ENCODE measurements at regions not wholly inside any gene's neighbourhood (a gene's known extent, or its start where the extent isn't known, plus 50 kb on each side); places are given as distances from the start of the nearest gene placed in this dataset.

DNA sequence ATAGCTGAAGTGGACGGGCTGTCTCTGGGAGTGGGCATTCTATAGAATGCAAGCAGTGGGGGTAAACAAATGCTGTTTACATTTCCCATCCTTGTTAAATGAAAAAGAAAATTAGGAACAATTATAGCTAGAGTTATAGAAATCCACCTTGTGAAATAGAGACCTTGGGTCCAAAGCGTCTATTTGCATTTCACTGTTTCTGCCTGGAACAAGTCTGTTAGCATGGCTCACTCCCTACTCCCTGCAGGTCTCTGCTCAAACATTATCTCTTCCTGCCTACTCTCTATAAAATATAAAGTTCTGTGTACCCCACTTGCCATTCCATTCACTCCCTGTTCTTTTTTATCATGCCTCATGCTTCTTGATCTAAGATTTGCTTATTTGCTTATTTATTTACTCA lies 975.7 kb upstream of the WWC1 start:
- Histone ChIP-seq H3K4me3 (ENCODE audit: low read depth in 1 of 5, low read length in 5 of 5) (no peak overlapping the region), H3K27ac (ENCODE audit: low read depth, low read length) (no peak overlapping the region), H3K9ac (ENCODE audit: low read length in 5 of 5) (no peak overlapping the region), H3K27me3 (ENCODE audit: control insufficient read depth in 5 of 5, insufficient read depth in 4 of 5, low read length in 5 of 5) (no peaks in the 10 kb centered on the region), H3K36me3 (ENCODE audit: control insufficient read depth in 5 of 5, insufficient read depth in 5 of 5, low read length in 5 of 5) (no peaks in the 10 kb centered on the region), H3K9me3 (ENCODE audit: control insufficient read depth in 5 of 5, low read length in 5 of 5) (peaks cover 0 to 5% (median 0%) of the 10 kb centered on the region in 5 donors), H3K4me1 (ENCODE audit: control insufficient read depth in 5 of 5, insufficient read depth in 5 of 5, low read length in 5 of 5) (no peaks in the 10 kb centered on the region)

DNA sequence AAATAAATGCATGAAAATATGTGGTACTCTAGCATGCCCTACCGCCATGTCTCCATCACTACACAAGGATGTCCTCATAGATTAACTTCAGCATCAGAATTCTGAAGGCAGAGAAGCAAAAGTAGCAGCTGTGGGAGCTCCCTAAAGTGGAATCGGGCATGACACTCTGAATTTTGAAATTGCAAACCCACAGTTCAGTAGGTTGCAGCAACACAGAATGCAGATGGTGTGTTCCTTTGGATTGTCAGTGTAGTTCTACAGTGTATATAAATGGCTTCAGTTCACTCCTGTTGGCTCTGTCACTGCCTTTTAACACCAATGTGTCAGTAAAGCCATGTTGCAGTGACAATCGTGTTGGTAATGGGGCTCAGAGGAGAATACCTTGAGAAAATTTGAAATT lies 973.6 kb upstream of the WWC1 start:
- Histone ChIP-seq H3K9ac (ENCODE audit: low read length in 5 of 5) (no peak overlapping the region), H3K4me1 (ENCODE audit: control insufficient read depth in 5 of 5, insufficient read depth in 5 of 5, low read length in 5 of 5) (no peaks in the 10 kb centered on the region), H3K36me3 (ENCODE audit: control insufficient read depth in 5 of 5, insufficient read depth in 5 of 5, low read length in 5 of 5) (no peaks in the 10 kb centered on the region), H3K27ac (ENCODE audit: low read depth, low read length) (no peak overlapping the region), H3K4me3 (ENCODE audit: low read depth in 1 of 5, low read length in 5 of 5) (no peak overlapping the region), H3K27me3 (ENCODE audit: control insufficient read depth in 5 of 5, insufficient read depth in 4 of 5, low read length in 5 of 5) (no peaks in the 10 kb centered on the region), H3K9me3 (ENCODE audit: control insufficient read depth in 5 of 5, low read length in 5 of 5) (peaks cover 0 to 5% (median 0%) of the 10 kb centered on the region in 5 donors)

DNA sequence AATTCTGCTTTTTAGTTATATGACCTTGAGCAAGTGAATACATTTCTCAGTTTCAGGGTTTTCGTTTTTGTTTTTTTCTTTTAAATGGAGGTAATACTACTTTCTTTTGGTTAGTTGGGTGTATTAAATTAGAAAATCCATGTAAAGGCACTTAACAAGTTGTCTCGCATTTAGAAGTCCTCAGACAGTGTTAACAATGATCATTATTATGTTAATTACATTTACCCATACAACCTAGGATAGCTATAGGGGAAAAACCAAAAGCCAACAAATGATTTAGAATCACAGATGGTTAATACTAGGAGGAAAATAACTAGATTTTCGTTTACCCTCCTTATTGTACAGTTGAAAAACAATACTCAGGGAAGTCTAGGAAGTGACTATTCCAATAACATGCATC lies 972.2 kb upstream of the WWC1 start:
- Histone ChIP-seq H3K36me3 (ENCODE audit: control insufficient read depth in 5 of 5, insufficient read depth in 5 of 5, low read length in 5 of 5) (no peaks in the 10 kb centered on the region), H3K4me3 (ENCODE audit: low read depth in 1 of 5, low read length in 5 of 5) (no peak overlapping the region), H3K27me3 (ENCODE audit: control insufficient read depth in 5 of 5, insufficient read depth in 4 of 5, low read length in 5 of 5) (no peaks in the 10 kb centered on the region), H3K27ac (ENCODE audit: low read depth, low read length) (no peak overlapping the region), H3K9ac (ENCODE audit: low read length in 5 of 5) (no peak overlapping the region), H3K4me1 (ENCODE audit: control insufficient read depth in 5 of 5, insufficient read depth in 5 of 5, low read length in 5 of 5) (no peaks in the 10 kb centered on the region), H3K9me3 (ENCODE audit: control insufficient read depth in 5 of 5, low read length in 5 of 5) (peaks cover 0 to 5% (median 0%) of the 10 kb centered on the region in 5 donors)

DNA sequence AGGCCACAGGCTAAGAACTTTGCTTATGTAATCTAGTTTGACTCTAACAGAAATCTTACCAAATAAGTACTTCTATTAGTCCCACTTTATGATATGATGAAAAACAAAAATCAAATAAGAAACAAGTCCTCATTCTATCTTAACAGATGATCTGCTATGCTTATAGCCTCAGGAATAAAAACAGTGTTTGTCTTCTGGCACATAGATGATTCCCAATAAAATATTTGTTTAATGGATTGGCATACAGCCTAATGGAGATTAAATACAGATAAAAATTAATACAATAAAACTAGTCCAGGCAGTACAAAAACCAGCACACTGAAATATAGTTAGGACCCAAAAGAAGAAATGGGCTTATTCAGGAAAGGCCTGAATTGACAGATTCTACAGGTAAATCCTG lies 971.4 kb upstream of the WWC1 start:
- H3K4me3 ChIP-seq (ENCODE audit: low read depth in 1 of 5, low read length in 5 of 5): no peak overlapping the region
- H3K36me3 ChIP-seq (ENCODE audit: control insufficient read depth in 5 of 5, insufficient read depth in 5 of 5, low read length in 5 of 5): no peaks in the 10 kb centered on the region
- H3K27ac ChIP-seq (ENCODE audit: low read depth, low read length): no peak overlapping the region
- H3K27me3 ChIP-seq (ENCODE audit: control insufficient read depth in 5 of 5, insufficient read depth in 4 of 5, low read length in 5 of 5): no peaks in the 10 kb centered on the region
- no peaks in the 10 kb centered on the region for H3K4me1 ChIP-seq (ENCODE audit: control insufficient read depth in 5 of 5, insufficient read depth in 5 of 5, low read length in 5 of 5)
- peaks cover 0 to 5% (median 0%) of the 10 kb centered on the region in 5 donors for H3K9me3 ChIP-seq (ENCODE audit: control insufficient read depth in 5 of 5, low read length in 5 of 5)
- no peak overlapping the region for H3K9ac ChIP-seq (ENCODE audit: low read length in 5 of 5)

DNA sequence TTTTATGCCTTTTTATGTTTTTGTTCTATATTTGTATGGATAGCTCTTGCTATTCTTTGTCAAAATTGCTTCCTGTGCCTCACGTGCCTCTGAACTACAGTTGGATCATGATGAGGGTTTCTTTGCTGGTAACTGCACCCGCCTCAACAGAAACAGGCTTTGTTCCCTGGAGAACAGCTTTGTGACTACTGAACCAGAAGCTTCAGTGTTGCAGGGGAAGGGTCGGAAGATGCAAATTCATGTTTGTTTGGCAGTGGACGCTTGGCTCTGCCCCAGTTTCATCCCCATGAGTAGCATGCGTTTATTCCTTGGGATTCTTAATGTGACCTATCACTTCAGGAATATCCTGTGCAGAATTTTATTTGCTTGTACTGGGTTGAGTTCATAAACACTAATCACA lies 959.1 kb upstream of the WWC1 start:
- H3K4me3 ChIP-seq (ENCODE audit: low read depth in 1 of 5, low read length in 5 of 5): no peak overlapping the region
- H3K27ac ChIP-seq (ENCODE audit: low read depth, low read length): no peak overlapping the region
- H3K9me3 ChIP-seq (ENCODE audit: control insufficient read depth in 5 of 5, low read length in 5 of 5): no peaks in the 10 kb centered on the region
- no peaks in the 10 kb centered on the region for H3K36me3 ChIP-seq (ENCODE audit: control insufficient read depth in 5 of 5, insufficient read depth in 5 of 5, low read length in 5 of 5)
- H3K9ac ChIP-seq (ENCODE audit: low read length in 5 of 5): no peak overlapping the region
- H3K4me1 ChIP-seq (ENCODE audit: control insufficient read depth in 5 of 5, insufficient read depth in 5 of 5, low read length in 5 of 5): no peaks in the 10 kb centered on the region
- no peaks in the 10 kb centered on the region for H3K27me3 ChIP-seq (ENCODE audit: control insufficient read depth in 5 of 5, insufficient read depth in 4 of 5, low read length in 5 of 5)

DNA sequence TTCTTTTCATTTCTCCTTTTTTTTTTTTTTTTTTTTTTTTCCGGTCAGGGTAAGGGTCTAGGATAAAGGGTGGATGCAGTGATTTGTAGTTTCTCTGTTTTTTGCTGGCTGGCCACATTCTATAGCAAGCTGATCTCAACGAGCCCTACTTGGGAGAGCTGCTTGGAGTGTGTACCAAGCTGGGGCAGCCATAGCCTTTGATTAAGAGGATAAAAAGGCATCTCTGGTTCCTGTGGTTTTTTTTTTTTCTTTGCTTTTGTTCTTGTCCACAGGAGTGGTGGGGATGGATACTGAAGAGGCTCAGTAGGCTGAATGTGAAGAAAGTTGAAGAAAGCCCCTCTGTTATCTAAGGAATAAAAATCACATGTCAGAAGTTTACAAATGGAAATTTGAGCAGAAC lies 955.3 kb upstream of the WWC1 start:
- no peak overlapping the region for H3K9ac ChIP-seq (ENCODE audit: low read length in 5 of 5)
- no peak overlapping the region for H3K27ac ChIP-seq (ENCODE audit: low read depth, low read length)
- no peaks in the 10 kb centered on the region for H3K9me3 ChIP-seq (ENCODE audit: control insufficient read depth in 5 of 5, low read length in 5 of 5)
- no peak overlapping the region for H3K4me3 ChIP-seq (ENCODE audit: low read depth in 1 of 5, low read length in 5 of 5)
- no peaks in the 10 kb centered on the region for H3K36me3 ChIP-seq (ENCODE audit: control insufficient read depth in 5 of 5, insufficient read depth in 5 of 5, low read length in 5 of 5)
- no peaks in the 10 kb centered on the region for H3K27me3 ChIP-seq (ENCODE audit: control insufficient read depth in 5 of 5, insufficient read depth in 4 of 5, low read length in 5 of 5)
- no peaks in the 10 kb centered on the region for H3K4me1 ChIP-seq (ENCODE audit: control insufficient read depth in 5 of 5, insufficient read depth in 5 of 5, low read length in 5 of 5)

DNA sequence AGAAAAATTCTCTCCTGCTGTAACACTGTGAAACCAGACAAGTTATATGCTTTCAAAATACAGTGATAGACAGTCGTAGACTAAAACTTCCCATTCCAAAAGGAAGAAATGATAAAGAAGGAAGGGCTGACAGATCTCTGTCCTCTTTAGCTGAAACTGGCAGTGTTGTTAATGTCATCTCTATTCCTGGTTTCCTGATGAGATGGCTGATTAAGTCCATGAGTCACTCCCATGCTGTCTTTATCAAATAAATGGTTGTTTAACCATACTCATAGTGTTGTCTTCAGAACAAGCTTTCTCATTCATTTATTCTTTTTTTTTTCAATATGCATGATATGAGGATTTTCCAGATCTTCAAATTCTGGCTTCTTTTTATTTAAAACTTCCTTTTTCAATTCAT lies 952.2 kb upstream of the WWC1 start:
- H3K9me3 ChIP-seq (ENCODE audit: control insufficient read depth in 5 of 5, low read length in 5 of 5): no peaks in the 10 kb centered on the region
- no peaks in the 10 kb centered on the region for H3K27me3 ChIP-seq (ENCODE audit: control insufficient read depth in 5 of 5, insufficient read depth in 4 of 5, low read length in 5 of 5)
- no peaks in the 10 kb centered on the region for H3K36me3 ChIP-seq (ENCODE audit: control insufficient read depth in 5 of 5, insufficient read depth in 5 of 5, low read length in 5 of 5)
- no peaks in the 10 kb centered on the region for H3K4me1 ChIP-seq (ENCODE audit: control insufficient read depth in 5 of 5, insufficient read depth in 5 of 5, low read length in 5 of 5)
- H3K27ac ChIP-seq (ENCODE audit: low read depth, low read length): no peak overlapping the region
- no peak overlapping the region for H3K4me3 ChIP-seq (ENCODE audit: low read depth in 1 of 5, low read length in 5 of 5)
- H3K9ac ChIP-seq (ENCODE audit: low read length in 5 of 5): no peak overlapping the region

DNA sequence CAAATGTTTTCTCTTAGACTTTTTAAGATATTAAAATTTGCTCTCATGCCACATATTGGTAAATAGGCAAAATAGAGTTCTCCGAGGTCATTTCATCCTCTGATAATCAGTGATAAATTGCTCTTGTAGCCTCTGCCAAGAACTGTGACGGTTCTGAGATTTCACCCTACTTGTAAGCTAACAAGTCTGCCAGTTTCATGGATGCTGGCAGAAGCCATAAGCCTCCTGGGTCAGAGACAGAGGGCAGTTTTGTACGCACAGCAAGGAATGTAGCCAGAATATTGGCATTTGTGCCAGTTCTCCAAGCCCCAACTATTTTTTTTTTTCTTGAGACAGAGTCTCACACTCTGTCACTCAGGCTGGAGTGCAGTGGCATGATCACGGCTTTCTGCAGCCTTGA lies 945.0 kb upstream of the WWC1 start:
- H3K27me3 ChIP-seq (ENCODE audit: control insufficient read depth in 5 of 5, insufficient read depth in 4 of 5, low read length in 5 of 5): no peaks in the 10 kb centered on the region
- H3K9ac ChIP-seq (ENCODE audit: low read length in 5 of 5): no peak overlapping the region

DNA sequence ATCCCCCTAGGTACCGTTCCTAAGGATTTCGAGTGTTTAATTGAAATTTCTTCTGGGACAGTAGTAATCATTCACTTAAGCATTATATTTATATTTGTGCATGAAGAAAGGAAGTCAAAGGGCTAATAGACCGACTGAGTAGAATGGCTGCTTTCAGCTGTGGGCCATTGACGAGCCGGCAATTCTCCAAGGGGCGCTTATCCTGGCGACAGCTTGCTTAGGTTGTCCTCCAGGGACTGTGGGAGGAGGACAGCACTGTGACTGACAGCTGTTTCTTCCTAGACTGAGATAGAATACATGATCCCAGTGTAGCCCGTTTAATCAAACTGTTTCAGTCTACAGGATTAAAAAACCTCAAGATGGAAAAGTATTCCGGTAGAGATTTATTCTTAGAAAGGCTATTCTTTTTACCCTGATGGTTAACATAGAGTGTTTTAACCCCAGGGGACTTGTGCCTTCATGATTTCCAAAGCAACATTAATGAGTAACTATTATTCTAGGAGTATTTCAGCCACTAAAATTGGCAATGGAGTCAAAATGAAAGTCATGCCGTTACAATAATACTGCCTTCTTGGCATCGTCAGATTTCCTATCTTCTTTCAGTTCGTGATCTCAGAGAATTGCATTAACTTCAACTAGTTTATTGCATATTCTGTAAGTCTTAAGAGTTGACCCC lies 943.1 kb upstream of the WWC1 start:
- no peak overlapping the region for H3K9ac ChIP-seq (ENCODE audit: low read length in 5 of 5)
- H3K4me3 ChIP-seq (ENCODE audit: low read depth in 1 of 5, low read length in 5 of 5): peak overlapping the region in 1 of 5 donors; percentile 17
- no peak overlapping the region for H3K27ac ChIP-seq (ENCODE audit: low read depth, low read length)
- H3K4me1 ChIP-seq (ENCODE audit: control insufficient read depth in 5 of 5, insufficient read depth in 5 of 5, low read length in 5 of 5): peaks cover 0 to 9% (median 3%) of the 10 kb centered on the region in 5 donors
- no peaks in the 10 kb centered on the region for H3K36me3 ChIP-seq (ENCODE audit: control insufficient read depth in 5 of 5, insufficient read depth in 5 of 5, low read length in 5 of 5)
- H3K27me3 ChIP-seq (ENCODE audit: control insufficient read depth in 5 of 5, insufficient read depth in 4 of 5, low read length in 5 of 5): no peaks in the 10 kb centered on the region
- no peaks in the 10 kb centered on the region for H3K9me3 ChIP-seq (ENCODE audit: control insufficient read depth in 5 of 5, low read length in 5 of 5)

More for the DNA sequence above, 945.0 kb upstream of the WWC1 start:
- Histone ChIP-seq H3K4me1 (ENCODE audit: control insufficient read depth in 5 of 5, insufficient read depth in 5 of 5, low read length in 5 of 5) (peaks cover 0 to 9% (median 3%) of the 10 kb centered on the region in 5 donors), H3K36me3 (ENCODE audit: control insufficient read depth in 5 of 5, insufficient read depth in 5 of 5, low read length in 5 of 5) (no peaks in the 10 kb centered on the region), H3K27ac (ENCODE audit: low read depth, low read length) (no peak overlapping the region), H3K9me3 (ENCODE audit: control insufficient read depth in 5 of 5, low read length in 5 of 5) (no peaks in the 10 kb centered on the region), H3K4me3 (ENCODE audit: low read depth in 1 of 5, low read length in 5 of 5) (no peak overlapping the region)

DNA sequence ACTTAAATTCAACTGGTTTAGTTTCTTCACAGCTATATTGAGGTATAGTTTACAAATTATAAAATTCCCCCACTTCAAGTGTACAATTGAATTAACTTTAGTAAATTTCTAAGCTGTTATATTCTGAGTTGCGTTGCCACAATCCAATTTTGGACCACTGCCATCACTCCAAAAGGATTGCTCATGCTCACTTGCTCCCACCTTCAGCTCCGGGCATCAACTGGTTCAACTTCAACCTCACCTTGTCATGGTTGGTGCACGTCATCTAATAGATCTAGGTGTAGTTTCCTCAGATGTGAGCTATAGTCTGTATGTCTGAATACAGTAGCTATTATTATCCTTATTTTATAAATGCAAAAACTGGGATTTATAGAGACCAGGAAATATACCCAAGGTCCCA lies 942.5 kb upstream of the WWC1 start:
- Histone ChIP-seq H3K27me3 (ENCODE audit: control insufficient read depth in 5 of 5, insufficient read depth in 4 of 5, low read length in 5 of 5) (no peaks in the 10 kb centered on the region), H3K36me3 (ENCODE audit: control insufficient read depth in 5 of 5, insufficient read depth in 5 of 5, low read length in 5 of 5) (no peaks in the 10 kb centered on the region), H3K9ac (ENCODE audit: low read length in 5 of 5) (no peak overlapping the region), H3K4me3 (ENCODE audit: low read depth in 1 of 5, low read length in 5 of 5) (no peak overlapping the region), H3K9me3 (ENCODE audit: control insufficient read depth in 5 of 5, low read length in 5 of 5) (no peaks in the 10 kb centered on the region), H3K4me1 (ENCODE audit: control insufficient read depth in 5 of 5, insufficient read depth in 5 of 5, low read length in 5 of 5) (peaks cover 0 to 9% (median 3%) of the 10 kb centered on the region in 5 donors), H3K27ac (ENCODE audit: low read depth, low read length) (no peak overlapping the region)

Measured in subcutaneous abdominal adipose tissue (tissue), 5 donors.